Non-pigmented ciliary epithelial cell (primary cell): ENCODE measurements at regions not wholly inside any gene's neighbourhood (a gene's known extent, or its start where the extent isn't known, plus 50 kb on each side); places are given as distances from the start of the nearest gene placed in this dataset.
A peak's percentile ranks its signal among the peaks of the same experiment; 100 is the strongest.
"Not testable (repeated sequence)": the region's sequence is repeated elsewhere in the genome, so short reads cannot be mapped to it uniquely, and the experiment has no call there.

ENCODE experiments used
- DNase-seq: peaks from one replicate; pipeline ENCODE4 v3.0.0-alpha.2; 2010; ENCODE audit warnings: low read depth

DNA sequence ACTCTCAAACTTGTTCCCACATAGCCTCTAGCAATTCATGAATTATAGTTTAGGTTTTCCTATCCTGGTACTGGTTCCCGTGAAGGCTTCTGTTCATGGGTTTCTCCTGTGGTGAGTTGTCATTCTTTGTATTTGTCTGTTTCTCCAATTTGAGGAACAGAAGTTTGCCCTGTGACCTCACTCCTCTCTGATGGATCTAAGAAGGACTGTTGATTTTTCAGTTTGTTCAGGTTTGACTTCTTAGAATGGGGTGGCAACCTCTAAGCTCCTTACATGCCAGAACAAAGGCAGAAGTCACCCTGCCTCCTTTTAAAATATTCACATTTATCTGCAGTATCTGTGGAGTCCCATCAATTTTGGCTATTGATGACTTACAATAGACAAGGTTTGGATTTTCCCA is 354.0 kb downstream of the SPRY2 start:
- no peak for DNase-seq

DNA sequence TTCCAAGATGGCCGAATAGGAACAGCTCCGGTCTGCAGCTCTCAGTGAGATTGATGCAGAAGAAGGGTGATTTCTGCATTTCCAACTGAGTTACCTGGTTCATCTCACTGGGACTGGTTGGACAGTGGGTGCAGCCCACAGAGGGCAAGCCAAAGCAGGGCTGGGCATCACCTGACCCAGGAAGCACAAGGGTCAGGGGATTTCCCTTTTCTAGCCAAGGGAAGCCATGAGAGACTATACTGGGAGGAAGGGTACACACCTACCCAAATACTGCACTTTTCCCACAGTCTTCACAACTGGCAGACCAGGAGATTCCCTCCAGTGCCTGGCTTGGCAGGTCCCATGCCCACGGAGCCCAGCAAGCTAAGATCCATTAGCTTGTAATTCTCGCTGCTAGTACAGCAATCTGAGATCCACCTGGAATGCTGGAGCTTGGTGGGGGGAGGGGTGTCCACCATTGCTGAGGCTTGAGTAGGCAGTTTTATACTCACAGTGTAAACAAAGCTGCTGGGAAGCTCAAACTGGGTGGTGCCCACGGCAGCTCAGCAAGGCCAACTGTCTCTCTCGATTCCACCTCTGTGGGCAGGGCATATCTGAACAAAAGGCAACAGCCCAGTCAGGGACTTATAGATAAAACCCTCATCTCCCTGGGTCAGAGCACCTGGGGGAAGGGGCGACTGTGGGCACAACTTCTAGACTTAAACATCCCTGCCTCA is 365.8 kb downstream of the SPRY2 start:
- not testable (repeated sequence) for DNase-seq

DNA sequence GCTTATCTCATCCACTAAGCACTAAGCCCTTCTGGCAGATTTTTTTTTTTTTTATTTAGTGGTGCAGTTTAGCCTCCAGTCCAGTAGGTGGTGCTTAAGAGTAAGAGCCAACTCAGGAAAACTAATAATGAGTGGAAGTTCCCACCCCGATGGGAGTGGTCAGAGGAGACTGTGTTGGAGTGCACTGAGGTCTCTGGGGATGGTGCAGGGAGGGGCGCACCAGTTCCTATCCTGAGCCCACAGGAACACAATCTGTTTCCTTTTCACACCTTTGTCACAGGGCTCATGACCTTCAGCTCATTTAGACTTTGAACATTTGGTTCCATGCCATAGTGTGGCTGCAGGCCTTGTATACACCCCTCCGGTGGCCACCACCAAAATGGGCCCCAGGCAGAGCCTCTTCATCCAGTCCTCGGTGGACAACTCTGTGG is 367.4 kb downstream of the SPRY2 start:
- no peak for DNase-seq

DNA sequence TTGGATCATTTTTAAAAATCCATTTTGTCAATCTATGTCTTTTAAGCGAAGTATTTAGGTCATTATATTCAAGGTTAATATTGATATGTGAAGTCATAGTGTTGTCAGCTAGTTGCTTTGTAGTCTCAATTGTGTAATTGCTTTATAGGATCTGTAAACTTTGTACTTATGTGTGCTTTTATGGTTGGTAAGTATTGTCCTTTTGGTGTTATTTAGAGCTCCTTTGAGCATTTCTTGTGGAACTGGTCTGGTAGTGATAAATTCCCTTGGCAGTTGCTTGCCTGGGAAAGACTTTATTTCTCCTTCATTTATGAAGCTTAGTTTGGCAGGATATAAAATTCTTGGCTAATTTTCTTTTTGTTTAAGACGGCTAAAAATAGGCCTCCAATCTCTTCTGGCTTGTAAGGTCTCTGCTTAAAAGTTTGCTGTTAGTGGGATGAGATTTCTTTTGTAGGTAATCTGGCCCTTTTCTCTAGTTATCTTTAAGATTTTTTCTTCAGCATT is 368.8 kb downstream of the SPRY2 start:
- no peak for DNase-seq

DNA sequence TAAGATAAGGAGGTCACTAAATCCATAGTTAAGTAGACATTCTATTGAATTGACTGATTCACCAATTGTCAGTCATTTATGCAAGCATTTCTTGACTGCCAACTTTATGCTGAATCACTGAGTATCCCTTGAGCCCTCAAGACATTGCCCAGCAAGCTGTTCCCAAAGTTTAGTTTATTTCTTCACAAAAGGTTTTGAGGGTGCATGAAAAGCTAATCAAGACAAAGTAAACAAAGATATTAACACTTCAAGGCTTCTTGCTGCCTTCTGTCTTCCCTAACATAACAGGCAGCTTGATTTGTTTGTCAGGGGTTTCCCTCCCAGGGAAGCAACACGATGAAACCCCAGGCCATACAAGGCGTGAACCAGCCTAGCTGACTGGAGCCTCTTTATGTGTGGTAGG is 374.4 kb downstream of the SPRY2 start:
- no peak for DNase-seq

DNA sequence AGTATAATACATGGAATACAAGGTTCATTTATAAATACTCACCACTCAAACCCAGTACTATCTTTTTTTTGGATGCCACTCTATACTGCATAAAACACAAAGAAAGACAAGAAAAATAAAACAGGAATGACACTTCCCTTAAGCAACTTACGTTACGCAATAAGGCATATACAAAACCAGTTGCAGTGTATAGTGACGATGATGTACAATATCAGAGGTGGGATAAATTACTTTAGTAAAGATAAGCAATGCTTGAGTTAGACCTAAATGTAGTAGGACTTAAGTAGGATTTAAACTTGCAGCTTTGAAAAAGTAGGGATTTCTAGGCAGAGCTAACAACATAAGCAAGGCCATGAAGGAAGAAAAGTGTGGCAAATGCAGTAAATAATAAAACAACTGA is 374.9 kb downstream of the SPRY2 start:
- no peak for DNase-seq

DNA sequence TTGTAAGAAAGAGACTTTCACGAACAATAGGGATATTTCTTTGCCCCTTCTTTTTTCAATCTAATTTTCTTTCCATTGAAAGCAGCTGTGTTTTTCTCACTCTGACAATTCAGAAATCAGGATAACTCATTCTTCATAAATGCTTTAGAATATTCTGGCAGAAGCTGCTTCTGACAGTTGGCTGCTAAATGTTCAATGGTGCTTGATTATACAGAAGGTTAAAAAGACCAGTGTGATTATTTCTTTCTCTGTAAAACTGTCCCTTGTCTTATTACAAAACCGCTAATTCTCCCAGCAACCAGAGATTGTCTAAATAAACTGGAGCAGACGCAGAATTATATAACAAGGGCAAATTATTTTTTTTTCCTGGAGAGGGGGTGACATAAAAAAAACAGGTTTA is 394.4 kb downstream of the SPRY2 start:
- no peak for DNase-seq

DNA sequence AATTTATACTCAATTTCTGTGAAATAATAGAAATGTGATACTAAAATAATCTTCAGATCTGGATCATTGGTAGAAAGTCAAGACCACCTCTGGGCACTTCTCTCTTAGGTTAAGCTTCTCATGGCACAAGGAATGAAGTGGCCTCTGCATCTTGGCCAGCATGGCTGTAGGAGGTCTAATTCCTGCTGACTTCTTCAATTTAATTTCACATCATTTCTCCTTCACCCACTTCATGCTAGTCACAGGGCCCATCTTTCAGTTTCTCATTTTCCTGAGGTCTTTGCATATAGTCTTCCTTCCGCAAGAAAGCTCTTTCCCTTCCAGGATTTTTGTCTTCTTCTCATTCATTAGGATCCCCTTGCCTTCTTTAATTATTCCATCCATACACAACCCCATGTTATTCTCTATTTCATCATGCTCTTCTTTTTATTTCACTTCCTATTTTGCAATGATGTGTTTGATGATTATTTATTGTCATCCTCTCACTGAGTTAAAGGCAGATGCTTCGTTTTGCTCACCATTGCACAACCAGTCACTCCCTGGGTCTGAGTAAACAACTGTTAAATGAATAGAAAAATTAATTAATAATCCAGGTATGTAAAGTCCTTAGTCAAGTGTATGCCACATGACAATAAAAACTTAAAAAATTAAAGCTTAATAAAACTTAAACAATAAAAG is 397.4 kb downstream of the SPRY2 start:
- no peak for DNase-seq

DNA sequence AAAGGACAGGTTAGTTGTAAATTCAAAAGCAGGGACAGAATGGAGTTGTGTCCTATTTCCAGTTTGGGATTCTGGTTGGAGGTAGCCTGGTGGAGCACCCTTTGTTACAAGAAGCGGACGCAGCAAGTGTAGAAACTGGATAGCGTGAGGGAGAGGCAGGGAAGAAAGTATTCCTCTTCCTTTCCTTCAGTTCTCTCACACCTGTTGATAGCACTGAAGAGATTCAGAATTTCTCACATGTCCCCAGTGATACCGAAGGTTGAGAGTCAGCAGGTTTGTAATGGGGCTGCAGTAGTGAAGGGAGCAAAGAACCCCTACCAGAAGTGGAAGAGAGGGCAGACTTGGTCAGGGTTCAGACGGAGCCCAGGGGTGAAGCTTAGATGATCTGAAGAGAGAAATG is 399.2 kb downstream of the SPRY2 start:
- DNase-seq: no peak

DNA sequence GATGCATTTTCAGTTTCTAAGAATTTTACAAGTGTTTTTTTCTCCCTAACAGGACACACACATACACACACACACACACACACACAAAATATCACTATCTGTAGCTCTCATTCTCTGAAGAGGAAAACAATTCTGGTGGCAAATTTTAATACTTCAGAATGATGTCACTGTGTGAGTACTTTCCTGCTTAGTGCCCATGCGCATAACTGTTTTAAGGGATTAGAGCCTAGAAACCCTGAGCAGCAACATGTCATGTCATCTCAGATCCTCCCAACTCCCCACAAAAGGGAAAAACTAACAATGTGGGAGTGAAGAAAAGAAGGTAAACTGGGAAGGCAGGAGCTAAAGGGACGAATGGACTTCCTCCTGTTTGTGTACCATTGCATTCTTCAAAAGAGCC is 401.2 kb downstream of the SPRY2 start:
- DNase-seq: no peak

DNA sequence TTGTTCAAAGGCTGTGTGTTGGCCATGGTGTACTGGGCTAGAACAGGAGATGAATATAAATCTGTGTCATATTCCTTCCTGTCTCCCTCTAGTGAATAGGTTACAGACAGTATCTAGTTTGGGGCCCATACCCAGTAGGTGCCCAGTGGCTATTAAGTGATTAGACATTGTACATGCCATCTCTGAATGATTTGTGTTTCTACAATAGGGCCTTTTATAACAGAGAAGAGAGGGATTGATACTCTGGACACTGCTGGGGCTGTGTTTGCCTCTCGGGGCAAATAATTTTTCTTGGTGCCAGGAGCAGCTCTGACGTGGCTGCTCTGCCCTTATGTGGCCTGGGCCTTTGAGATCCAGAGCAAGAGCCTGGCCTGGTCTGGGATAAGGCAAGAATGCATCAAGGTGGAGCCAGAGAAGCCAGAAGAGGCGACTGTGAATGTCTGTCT is 403.1 kb downstream of the SPRY2 start:
- DNase-seq: no peak

DNA sequence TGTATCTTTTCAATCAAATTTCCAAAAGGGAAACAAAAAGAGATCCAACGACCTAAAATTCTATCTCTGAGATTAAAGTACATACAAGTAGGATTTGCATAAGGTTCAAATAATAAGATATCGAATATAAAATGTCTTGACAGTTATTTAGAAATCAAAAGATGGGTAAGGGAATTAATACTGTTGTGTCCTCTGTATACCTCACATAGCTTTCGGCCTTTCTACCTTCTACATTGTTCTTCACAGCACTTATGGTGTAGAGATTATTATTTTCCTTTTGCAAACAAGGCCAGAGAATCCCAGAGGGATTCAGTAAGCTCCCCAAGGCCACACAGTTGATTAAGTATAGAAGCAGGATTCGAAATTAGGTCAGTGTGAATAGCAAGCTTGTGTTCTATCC is 403.6 kb downstream of the SPRY2 start:
- DNase-seq: no peak

DNA sequence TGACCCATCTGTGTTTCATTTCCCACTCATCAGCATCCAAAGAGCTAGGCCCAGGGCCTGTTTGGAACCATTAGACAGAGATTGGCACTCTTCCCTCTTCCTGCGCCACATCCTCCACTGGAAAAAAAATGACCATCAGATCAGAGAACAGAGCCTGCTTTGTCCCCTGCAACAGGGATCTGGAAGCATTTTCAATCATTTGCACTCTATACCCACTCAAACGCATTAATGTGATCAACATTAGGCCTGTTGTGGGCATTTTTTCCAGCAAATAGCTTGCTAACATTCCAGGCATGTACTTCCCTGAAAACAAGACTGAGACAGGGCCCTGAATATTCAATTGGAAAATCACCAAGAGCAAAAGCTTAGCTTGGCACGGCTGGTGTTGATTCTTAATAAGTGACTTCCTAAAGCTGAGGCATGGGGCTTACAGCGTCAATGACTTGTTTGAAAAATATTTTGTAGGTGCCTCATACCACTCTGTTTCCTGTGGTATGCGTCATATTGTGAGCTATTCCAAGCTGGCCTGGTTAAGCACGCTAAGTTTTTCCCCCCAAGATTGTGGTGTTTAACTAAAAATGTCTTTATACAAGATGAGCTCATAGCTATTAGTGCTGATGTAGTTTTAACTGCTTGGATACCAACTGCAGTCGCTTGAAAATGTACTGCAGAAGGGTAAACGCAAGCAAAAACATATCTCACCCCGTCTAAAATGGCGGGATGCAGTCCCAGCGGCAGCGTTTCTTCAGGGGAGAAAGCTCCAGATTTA is 404.4 kb downstream of the SPRY2 start:
- DNase-seq: peak; percentile 99

DNA sequence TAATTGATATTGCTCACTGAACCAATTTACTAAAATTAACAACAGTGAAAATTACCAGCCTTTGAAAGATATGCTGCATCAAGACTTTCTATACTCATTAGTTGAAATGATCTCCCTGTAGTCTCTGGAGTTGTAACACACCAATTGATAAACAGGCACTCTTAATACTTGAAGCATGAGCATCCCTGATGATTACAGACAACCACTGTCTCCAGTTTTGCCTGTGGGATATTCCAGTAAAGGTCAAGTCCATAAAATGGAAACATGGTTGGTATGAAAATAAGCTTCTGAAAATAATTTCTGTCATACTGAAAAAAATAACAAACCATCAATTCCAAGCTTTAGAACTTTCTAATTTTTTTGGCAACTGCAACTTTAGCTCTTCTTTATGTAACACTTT is 405.8 kb downstream of the SPRY2 start:
- no peak for DNase-seq

DNA sequence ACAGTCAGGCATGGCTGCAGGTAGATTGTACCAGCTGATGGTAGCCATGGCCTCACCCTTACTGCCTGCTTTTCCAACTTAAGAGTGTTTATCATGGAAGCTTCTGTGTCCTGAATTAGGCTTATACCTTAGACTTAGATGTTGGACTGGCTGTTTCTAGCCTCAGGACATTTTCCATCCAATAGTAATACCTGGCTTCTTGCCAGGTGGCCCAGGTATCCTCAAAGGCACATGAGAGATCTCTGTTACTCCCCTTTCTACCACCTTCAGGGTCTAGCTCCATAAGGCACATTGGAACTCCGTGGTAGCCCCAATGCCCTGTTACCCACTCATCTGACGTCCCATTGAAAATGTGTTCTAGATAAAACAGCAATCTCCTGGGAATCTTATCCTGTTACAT is 407.5 kb downstream of the SPRY2 start:
- no peak for DNase-seq

DNA sequence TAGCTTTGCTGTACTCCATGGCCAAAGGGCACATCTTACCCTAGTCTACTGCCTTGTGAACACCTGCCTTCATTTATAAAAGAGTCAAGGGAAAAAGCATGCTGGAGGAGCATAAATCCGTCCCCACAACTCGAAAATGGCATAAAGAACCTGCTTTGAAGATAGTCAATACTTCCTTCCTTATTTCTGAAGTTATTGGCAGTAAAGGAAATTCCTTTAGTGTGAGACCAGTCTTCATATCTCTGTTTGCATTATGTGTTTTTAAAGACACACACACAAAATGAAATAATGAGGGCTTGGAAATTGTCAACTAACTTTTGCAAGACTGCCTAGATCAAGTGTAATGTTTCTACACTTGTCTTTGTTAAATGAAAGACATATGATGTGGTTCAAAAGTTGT is 408.4 kb downstream of the SPRY2 start:
- no peak for DNase-seq

DNA sequence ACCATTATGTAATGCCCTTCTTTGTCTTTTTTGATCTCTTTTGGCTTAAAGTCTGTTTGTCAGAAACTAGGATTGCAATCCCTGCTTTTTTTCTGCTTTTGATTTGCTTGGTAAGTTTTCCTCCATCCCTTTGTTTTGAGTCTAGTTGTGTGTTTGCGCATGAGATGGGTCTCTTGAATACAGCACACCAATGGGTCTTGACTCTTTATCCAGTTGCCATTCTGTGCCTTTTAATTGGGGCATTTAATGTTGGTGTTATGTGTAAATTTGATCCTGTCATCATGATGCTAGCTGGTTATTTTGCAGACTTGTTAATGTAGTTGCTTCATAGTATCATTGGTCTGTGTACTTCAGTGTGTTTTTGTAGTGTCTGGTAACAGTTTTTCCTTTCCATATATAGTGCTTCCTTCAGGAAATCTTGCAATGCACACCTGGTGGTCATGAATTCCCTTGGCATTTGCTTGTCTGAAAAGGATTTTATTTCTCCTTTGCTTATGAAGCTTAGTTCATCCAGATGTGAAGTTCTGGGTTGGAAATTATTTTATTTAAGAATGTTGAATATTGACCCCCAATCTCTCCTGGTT is 416.9 kb downstream of the SPRY2 start:
- not testable (repeated sequence) for DNase-seq

DNA sequence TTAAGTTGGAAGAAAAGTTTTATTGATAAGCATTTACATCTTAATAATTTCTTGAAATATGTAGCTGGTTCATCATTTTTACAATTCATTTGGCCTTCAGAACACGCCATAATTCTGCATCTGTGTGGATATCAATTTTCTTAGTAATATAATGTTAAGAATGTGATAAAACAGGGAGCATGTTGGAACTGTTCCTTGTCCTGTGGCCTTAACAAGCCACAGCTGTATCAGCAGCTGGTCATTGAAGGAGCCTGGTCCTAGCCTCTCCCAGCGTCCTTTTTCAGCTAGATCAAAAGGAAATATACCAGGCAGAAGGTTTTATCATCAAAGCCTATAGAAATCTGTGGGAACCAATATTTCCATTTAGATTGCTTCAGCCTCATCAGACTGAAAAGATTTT is 421.8 kb downstream of the SPRY2 start:
- DNase-seq: no peak

DNA sequence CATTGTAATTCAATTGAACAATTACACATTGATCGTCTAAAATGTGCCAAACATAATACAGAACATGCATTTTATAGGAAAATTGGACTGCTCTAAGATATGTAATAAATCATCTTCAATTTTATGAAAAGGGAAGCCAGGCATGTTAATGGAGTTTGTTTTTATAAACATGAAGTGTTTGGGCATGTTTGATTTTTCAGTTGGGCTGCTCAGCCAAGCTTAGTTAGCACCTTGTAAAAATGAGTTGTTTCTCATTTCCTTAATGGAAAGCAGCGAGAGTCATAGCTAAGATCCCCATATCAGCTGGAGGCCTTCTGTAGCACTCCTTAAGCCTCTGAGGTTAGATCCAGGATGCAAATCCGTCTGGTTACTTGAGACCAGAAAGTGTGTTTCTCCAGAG is 422.3 kb downstream of the SPRY2 start:
- DNase-seq: no peak

DNA sequence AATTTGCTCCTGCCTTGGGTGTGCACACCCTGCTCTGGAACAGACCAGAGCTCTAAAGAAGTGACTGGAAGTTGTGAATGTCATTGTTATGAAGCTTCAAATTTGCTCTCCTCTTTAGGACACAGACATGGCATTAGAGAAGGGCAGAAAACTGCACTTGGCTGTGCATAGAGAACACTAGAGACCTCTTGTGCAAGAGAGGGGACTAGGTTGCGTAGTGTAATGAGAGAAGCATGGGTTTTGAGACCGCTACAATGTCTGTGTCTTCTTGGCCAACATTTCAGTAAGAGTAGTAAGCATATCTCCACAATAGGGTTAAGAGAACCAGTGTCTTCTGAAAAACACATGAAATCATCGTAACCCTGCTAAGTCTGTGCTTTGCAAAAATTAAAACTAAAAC is 423.3 kb downstream of the SPRY2 start:
- DNase-seq: no peak

DNA sequence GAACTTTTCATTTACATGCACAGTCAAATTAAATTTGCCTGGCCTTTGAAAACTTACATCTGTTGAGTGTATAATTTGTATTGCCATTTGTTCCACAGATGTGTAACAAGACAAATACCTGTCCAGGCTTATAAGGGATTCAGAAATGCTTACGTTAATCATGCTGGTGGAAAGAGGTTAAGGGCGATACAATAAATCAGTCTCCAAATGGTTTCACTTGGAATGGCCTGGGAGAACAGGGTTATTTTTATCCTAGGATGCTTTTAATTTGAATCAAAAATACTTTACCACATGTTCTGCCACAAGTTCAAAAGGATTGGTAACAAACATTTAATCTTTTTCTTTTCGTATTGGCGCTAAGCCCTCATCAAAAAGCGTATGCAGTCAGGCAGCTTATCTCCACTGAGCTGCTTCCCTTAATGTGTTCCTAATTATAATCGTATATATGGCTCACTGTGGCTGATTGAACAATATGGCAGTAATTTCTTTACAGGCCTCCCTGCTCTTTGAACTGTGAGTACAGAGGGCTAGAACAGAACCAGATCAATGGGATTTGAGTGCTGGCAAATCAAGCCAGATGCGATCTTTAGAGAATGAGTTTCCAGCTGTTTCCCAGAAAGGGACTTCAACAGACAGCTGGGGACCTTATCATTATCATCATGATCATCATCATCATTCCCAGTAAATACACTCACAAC is 425.7 kb downstream of the SPRY2 start:
- DNase-seq: no peak
